HG03432 (cell line): ENCODE measurements at regions not wholly inside any gene's neighbourhood (a gene's known extent, or its start where the extent isn't known, plus 50 kb on each side); places are given as distances from the start of the nearest gene placed in this dataset.

Source experiments
- ATAC-seq: cut with Tn5 transposase; IDR thresholded peaks from one replicate; pipeline ENCODE4 v1.9.1; 2021; ENCODE audit warnings: mild to moderate bottlenecking, moderate library complexity; ENCODE audit not compliant: unreplicated experiment

GRCh38 chr10:111784436-111784835 lies 399.1 kb downstream of the GPAM start:
- ATAC-seq, result no peak

GRCh38 chr10:111784946-111785465 lies 398.6 kb downstream of the GPAM start:
- ATAC-seq, result no peak

- no peak for ATAC-seq
Measured at GRCh38 chr10:111785921-111786320, 397.6 kb downstream of the GPAM start.

DNA sequence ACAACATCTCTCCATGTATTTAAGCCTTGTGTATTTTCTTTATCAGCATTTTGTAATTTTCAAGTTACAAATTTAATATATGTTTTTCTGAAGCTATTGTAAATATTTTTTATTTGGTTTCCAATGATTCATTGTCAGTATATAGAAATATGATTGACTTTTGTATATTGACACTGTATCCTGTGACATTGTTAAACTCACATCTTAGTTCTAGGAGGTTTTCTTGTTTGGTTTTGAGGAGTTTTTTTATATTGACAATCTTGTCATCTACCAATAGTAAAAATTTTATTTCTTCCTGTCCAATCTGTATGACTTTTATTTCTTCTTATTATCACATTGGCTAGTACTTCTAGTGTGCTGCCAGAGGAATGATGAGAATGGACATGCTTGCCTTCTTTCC lies 393.7 kb downstream of the GPAM start:
- no peak for ATAC-seq

GRCh38 chr10:111801841-111802240 lies 381.7 kb downstream of the GPAM start:
- ATAC-seq, result no peak

DNA sequence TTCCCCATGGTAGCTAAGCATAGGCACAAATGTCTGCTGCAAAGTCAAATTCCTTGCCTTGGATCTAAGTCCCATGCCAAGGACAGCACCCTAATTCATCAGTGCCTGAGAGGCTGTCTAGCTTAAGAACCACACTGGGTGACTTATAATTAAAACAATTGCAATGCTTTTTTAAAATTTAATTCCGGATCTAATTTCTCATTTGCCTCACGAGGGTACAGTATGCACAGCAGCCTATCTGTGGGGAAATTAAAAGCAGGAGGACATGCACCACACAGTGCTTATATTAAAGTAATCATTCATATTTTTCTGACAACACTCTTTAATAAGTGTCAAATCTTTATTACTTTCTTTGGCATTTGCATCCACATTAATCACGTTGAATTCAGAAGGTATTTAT lies 378.8 kb downstream of the GPAM start:
- no peak for ATAC-seq

- no peak for ATAC-seq
Measured at GRCh38 chr10:111811517-111811916, 372.0 kb downstream of the GPAM start.

DNA sequence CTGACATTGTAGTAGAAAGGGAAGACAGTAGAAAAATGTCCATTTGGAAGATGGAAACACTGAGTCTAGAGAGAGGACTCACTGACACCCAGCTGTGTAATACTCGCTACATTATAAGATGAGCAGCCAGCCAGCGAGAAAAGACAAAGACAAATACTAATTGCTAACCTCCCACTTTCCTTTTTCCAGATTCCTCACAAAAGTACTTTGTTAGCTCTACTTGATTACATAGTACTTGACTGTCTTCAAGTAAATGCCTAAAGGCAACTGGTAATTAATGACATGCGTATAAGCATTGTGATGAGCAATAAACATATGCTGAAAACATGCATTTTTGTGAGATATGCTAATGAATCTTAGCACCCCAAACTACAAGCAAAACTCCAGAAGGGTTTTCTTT lies 363.1 kb downstream of the GPAM start:
- ATAC-seq, result no peak

- no peak for ATAC-seq
Measured at GRCh38 chr10:111821871-111822270, 361.7 kb downstream of the GPAM start.

GRCh38 chr10:111822661-111823060 lies 360.9 kb downstream of the GPAM start:
- ATAC-seq, result no peak

GRCh38 chr10:111824128-111824527 lies 359.4 kb downstream of the GPAM start:
- no peak for ATAC-seq

GRCh38 chr10:111830359-111830758 lies 353.2 kb downstream of the GPAM start:
- ATAC-seq, result no peak

GRCh38 chr10:111831058-111831457 lies 352.5 kb downstream of the GPAM start:
- no peak for ATAC-seq

- no peak for ATAC-seq
Measured at GRCh38 chr10:111833251-111833650, 350.3 kb downstream of the GPAM start.

- ATAC-seq, result no peak
Measured at GRCh38 chr10:111835574-111835973, 348.0 kb downstream of the GPAM start.

- no peak for ATAC-seq
Measured at GRCh38 chr10:111836064-111836463, 347.5 kb downstream of the GPAM start.

DNA sequence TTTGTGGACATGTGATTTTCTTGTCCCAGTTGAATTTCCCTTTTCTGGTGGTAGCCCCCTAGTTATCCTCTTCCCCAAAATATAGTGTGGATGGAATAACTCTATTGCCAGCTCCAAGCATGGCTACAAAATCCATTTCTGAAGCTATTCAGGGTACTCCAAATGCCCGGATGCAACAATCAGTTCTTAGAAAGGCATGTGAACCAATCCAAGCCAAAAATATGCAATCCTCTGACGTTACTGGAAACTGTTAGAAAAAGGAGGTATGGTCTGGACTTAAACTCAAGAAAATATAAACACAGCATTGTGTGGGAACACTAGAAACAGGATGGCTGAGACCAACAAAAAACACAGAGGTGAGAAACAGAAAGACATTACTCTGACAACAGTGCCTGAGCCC lies 347.0 kb downstream of the GPAM start:
- ATAC-seq, result no peak

GRCh38 chr10:111837086-111837485 lies 346.5 kb downstream of the GPAM start:
- no peak for ATAC-seq

- ATAC-seq, result no peak
Measured at GRCh38 chr10:111837985-111838384, 345.6 kb downstream of the GPAM start.

GRCh38 chr10:111840546-111840945 lies 343.0 kb downstream of the GPAM start:
- ATAC-seq, result no peak

GRCh38 chr10:111852801-111853200 lies 330.8 kb downstream of the GPAM start:
- ATAC-seq, result no peak

- no peak for ATAC-seq
Measured at GRCh38 chr10:111856631-111857030, 326.9 kb downstream of the GPAM start.

DNA sequence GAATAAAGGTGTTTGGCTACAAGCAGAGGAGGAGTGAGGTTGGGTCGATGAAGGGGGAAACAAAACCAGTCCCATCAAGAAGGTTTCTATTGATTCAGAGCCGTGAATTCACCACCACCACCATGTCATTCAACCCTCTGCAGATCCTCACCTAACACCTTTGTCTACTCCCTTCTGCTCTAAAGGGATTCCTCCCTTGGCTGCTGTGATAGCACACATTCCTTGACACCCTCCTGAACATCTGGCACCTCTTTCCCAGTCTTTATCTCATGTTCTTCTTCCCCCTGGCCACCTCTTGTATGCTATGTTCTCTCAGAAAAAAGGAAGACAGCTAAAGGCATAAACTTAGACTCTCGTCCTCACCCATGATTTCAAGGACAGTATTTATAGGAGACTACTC lies 318.0 kb downstream of the GPAM start:
- ATAC-seq, result no peak

DNA sequence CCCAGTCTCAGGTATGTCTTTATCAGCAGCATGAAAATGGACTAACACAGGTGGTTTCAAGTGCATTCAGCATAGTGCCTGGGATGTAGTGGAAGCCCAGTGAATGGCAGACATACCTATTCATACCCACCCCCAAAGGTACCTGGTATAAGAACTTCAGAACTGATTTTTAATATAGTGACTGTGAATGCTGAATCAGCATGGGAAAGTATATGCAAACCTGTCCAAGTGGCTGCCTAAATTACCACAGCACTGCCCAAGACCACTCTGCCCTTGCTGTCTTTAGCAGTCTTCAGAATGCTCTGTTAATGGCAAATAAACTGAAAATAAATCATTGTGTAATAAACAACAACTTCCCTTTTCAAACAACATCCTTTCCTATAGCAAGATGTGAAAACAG lies 312.1 kb downstream of the GPAM start:
- ATAC-seq, result no peak
